ENCODE measurements at regions not wholly inside any gene's neighbourhood (a gene's known extent, or its start where the extent isn't known, plus 50 kb on each side); places are given as distances from the start of the nearest gene placed in this dataset.
A peak's percentile ranks its signal among the peaks of the same experiment; 100 is the strongest.
"Not testable (repeated sequence)": the region's sequence is repeated elsewhere in the genome, so short reads cannot be mapped to it uniquely, and the experiment has no call there.

GRCh38 chr7:156576216-156577058 is 64.1 kb upstream of the RNF32 start:
- no peak for DNase-seq
- H3K27me3 ChIP-seq (ENCODE audit: control insufficient read depth, insufficient read depth, low read length) = no peaks in the 10 kb centered on the region
- H3K36me3 ChIP-seq (ENCODE audit: control insufficient read depth, insufficient read depth, low read length) = no peaks in the 10 kb centered on the region
- H3K9me3 ChIP-seq (ENCODE audit: control insufficient read depth, low read depth, low read length) = no peaks in the 10 kb centered on the region
- no peak overlapping the region for H3K4me3 ChIP-seq (ENCODE audit: low read length)
- no peak overlapping the region for H3K27ac ChIP-seq (ENCODE audit: low read length)
- no peaks in the 10 kb centered on the region for H3K4me1 ChIP-seq (ENCODE audit: control insufficient read depth, insufficient read depth, low read length)
- WGBS (ENCODE audit: insufficient coverage, low lambda C conversion rate) = 79% methylated on average over 6 of the region's 20 CpGs

GRCh38 chr7:156568258-156568657 is 72.3 kb upstream of the RNF32 start:
- no peak overlapping the region for H3K27ac ChIP-seq (ENCODE audit: low read length)
- H3K9me3 ChIP-seq (ENCODE audit: control insufficient read depth, low read depth, low read length) = peaks cover 7% of the 10 kb centered on the region
- DNase-seq = no peak
- no peaks in the 10 kb centered on the region for H3K36me3 ChIP-seq (ENCODE audit: control insufficient read depth, insufficient read depth, low read length)
- whole genome bisulfite sequencing (ENCODE audit: insufficient coverage, low lambda C conversion rate) = 80% methylated on average over 1 of the region's 1 CpG
- no peaks in the 10 kb centered on the region for H3K27me3 ChIP-seq (ENCODE audit: control insufficient read depth, insufficient read depth, low read length)
- H3K4me3 ChIP-seq (ENCODE audit: low read length) = no peak overlapping the region
- no peaks in the 10 kb centered on the region for H3K4me1 ChIP-seq (ENCODE audit: control insufficient read depth, insufficient read depth, low read length)

- H3K4me1 ChIP-seq (ENCODE audit: control insufficient read depth, insufficient read depth, low read length) = no peaks in the 10 kb centered on the region
- DNase-seq = peak; percentile 17 to 48
- peaks cover 7% of the 10 kb centered on the region for H3K9me3 ChIP-seq (ENCODE audit: control insufficient read depth, low read depth, low read length)
- WGBS (ENCODE audit: insufficient coverage, low lambda C conversion rate) = 83% methylated on average over 1 of the region's 8 CpGs
- no peak overlapping the region for H3K27ac ChIP-seq (ENCODE audit: low read length)
- H3K4me3 ChIP-seq (ENCODE audit: low read length) = no peak overlapping the region
- H3K36me3 ChIP-seq (ENCODE audit: control insufficient read depth, insufficient read depth, low read length) = no peaks in the 10 kb centered on the region
- H3K27me3 ChIP-seq (ENCODE audit: control insufficient read depth, insufficient read depth, low read length) = no peaks in the 10 kb centered on the region
Measured at GRCh38 chr7:156566812-156567549, 73.6 kb upstream of the RNF32 start.

GRCh38 chr7:156565002-156565401 is 75.6 kb upstream of the RNF32 start:
- not testable (repeated sequence) for H3K27me3 ChIP-seq (ENCODE audit: control insufficient read depth, insufficient read depth, low read length); DNase-seq
- WGBS (ENCODE audit: insufficient coverage, low lambda C conversion rate) = no CpG with 5 or more reads among the region's 1 CpG

GRCh38 chr7:156560696-156561095 is 79.9 kb upstream of the RNF32 start:
- no CpG with 5 or more reads among the region's 6 CpGs for WGBS (ENCODE audit: insufficient coverage, low lambda C conversion rate)
- DNase-seq = no peak
- no peaks in the 10 kb centered on the region for H3K27me3 ChIP-seq (ENCODE audit: control insufficient read depth, insufficient read depth, low read length)
- no peaks in the 10 kb centered on the region for H3K4me1 ChIP-seq (ENCODE audit: control insufficient read depth, insufficient read depth, low read length)
- no peak overlapping the region for H3K27ac ChIP-seq (ENCODE audit: low read length)
- H3K36me3 ChIP-seq (ENCODE audit: control insufficient read depth, insufficient read depth, low read length) = no peaks in the 10 kb centered on the region
- H3K4me3 ChIP-seq (ENCODE audit: low read length) = no peak overlapping the region
- H3K9me3 ChIP-seq (ENCODE audit: control insufficient read depth, low read depth, low read length) = peaks cover 7% of the 10 kb centered on the region

More at GRCh38 chr7:156565002-156565401, 75.6 kb upstream of the RNF32 start:
- not testable (repeated sequence) for H3K4me1 ChIP-seq (ENCODE audit: control insufficient read depth, insufficient read depth, low read length); H3K36me3 ChIP-seq (ENCODE audit: control insufficient read depth, insufficient read depth, low read length); H3K9me3 ChIP-seq (ENCODE audit: control insufficient read depth, low read depth, low read length); H3K27ac ChIP-seq (ENCODE audit: low read length); H3K4me3 ChIP-seq (ENCODE audit: low read length)

- Histone ChIP-seq H3K27me3 (ENCODE audit: control insufficient read depth, insufficient read depth, low read length) (no peaks in the 10 kb centered on the region), H3K4me1 (ENCODE audit: control insufficient read depth, insufficient read depth, low read length) (no peaks in the 10 kb centered on the region), H3K4me3 (ENCODE audit: low read length) (no peak overlapping the region), H3K27ac (ENCODE audit: low read length) (no peak overlapping the region), H3K36me3 (ENCODE audit: control insufficient read depth, insufficient read depth, low read length) (no peaks in the 10 kb centered on the region), H3K9me3 (ENCODE audit: control insufficient read depth, low read depth, low read length) (peaks cover 7% of the 10 kb centered on the region)
- DNase-seq = no peak
- no CpG with 5 or more reads among the region's 9 CpGs for WGBS (ENCODE audit: insufficient coverage, low lambda C conversion rate)
Measured at GRCh38 chr7:156560075-156560474, 80.5 kb upstream of the RNF32 start.

- Histone ChIP-seq H3K27me3 (ENCODE audit: control insufficient read depth, insufficient read depth, low read length) (no peaks in the 10 kb centered on the region), H3K36me3 (ENCODE audit: control insufficient read depth, insufficient read depth, low read length) (no peaks in the 10 kb centered on the region), H3K4me3 (ENCODE audit: low read length) (no peak overlapping the region), H3K27ac (ENCODE audit: low read length) (no peak overlapping the region), H3K4me1 (ENCODE audit: control insufficient read depth, insufficient read depth, low read length) (no peaks in the 10 kb centered on the region), H3K9me3 (ENCODE audit: control insufficient read depth, low read depth, low read length) (peaks cover under 1% of the 10 kb centered on the region)
- no peak for DNase-seq
- no CpG with 5 or more reads among the region's 9 CpGs for WGBS (ENCODE audit: insufficient coverage, low lambda C conversion rate)
Measured at GRCh38 chr7:156559001-156559400, 81.6 kb upstream of the RNF32 start.

GRCh38 chr7:156558198-156558597 is 82.4 kb upstream of the RNF32 start:
- 94% methylated on average over 2 of the region's 4 CpGs for WGBS (ENCODE audit: insufficient coverage, low lambda C conversion rate)
- H3K4me1 ChIP-seq (ENCODE audit: control insufficient read depth, insufficient read depth, low read length) = no peaks in the 10 kb centered on the region
- no peak overlapping the region for H3K27ac ChIP-seq (ENCODE audit: low read length)
- H3K27me3 ChIP-seq (ENCODE audit: control insufficient read depth, insufficient read depth, low read length) = no peaks in the 10 kb centered on the region
- no peaks in the 10 kb centered on the region for H3K9me3 ChIP-seq (ENCODE audit: control insufficient read depth, low read depth, low read length)
- H3K4me3 ChIP-seq (ENCODE audit: low read length) = no peak overlapping the region
- no peaks in the 10 kb centered on the region for H3K36me3 ChIP-seq (ENCODE audit: control insufficient read depth, insufficient read depth, low read length)
- DNase-seq = no peak

- H3K4me3 ChIP-seq (ENCODE audit: low read length) = no peak overlapping the region
- no peaks in the 10 kb centered on the region for H3K9me3 ChIP-seq (ENCODE audit: control insufficient read depth, low read depth, low read length)
- 100% methylated on average over 1 of the region's 2 CpGs for WGBS (ENCODE audit: insufficient coverage, low lambda C conversion rate)
- no peak overlapping the region for H3K27ac ChIP-seq (ENCODE audit: low read length)
- no peaks in the 10 kb centered on the region for H3K4me1 ChIP-seq (ENCODE audit: control insufficient read depth, insufficient read depth, low read length)
- no peaks in the 10 kb centered on the region for H3K36me3 ChIP-seq (ENCODE audit: control insufficient read depth, insufficient read depth, low read length)
- DNase-seq = no peak
- H3K27me3 ChIP-seq (ENCODE audit: control insufficient read depth, insufficient read depth, low read length) = no peaks in the 10 kb centered on the region
Measured at GRCh38 chr7:156556083-156556482, 84.5 kb upstream of the RNF32 start.

- peaks cover 6% of the 10 kb centered on the region for H3K9me3 ChIP-seq (ENCODE audit: control insufficient read depth, low read depth, low read length)
- DNase-seq = no peak
- no peaks in the 10 kb centered on the region for H3K36me3 ChIP-seq (ENCODE audit: control insufficient read depth, insufficient read depth, low read length)
- no peaks in the 10 kb centered on the region for H3K4me1 ChIP-seq (ENCODE audit: control insufficient read depth, insufficient read depth, low read length)
- 75% methylated on average over 1 of the region's 8 CpGs for WGBS (ENCODE audit: insufficient coverage, low lambda C conversion rate)
- H3K27ac ChIP-seq (ENCODE audit: low read length) = no peak overlapping the region
- no peaks in the 10 kb centered on the region for H3K27me3 ChIP-seq (ENCODE audit: control insufficient read depth, insufficient read depth, low read length)
- no peak overlapping the region for H3K4me3 ChIP-seq (ENCODE audit: low read length)
Measured at GRCh38 chr7:156554488-156554887, 86.1 kb upstream of the RNF32 start.
